A673 (cell line): ENCODE measurements at regions not wholly inside any gene's neighbourhood (a gene's known extent, or its start where the extent isn't known, plus 50 kb on each side); places are given as distances from the start of the nearest gene placed in this dataset.

ENCODE experiments used
- BruUV-seq: library from RNA; stranded (reverse); fragments of 400-500 nt; replicated peaks from 2 replicates; lab custom pipeline; 2021; lab: Mats Ljungman, UMichigan
- CTCF ChIA-PET: fragments of 300-600 bp; sonication (Branson Sonifier 250); formaldehyde crosslinking; loops from one replicate; lab custom pipeline; 2022; ENCODE audit warnings: antibody characterized with exemption; lab: Charles Lee
- POLR2A ChIA-PET: fragments of 300-600 bp; sonication (Branson Sonifier 250); formaldehyde crosslinking; loops from one replicate; lab custom pipeline; 2022; ENCODE audit warnings: antibody characterized with exemption; ENCODE audit not compliant: low non-redundant PET; lab: Charles Lee
- DNase-seq: peaks from one replicate; pipeline ENCODE4 v3.0.0-alpha.2; 2015; ENCODE audit warnings: low spot score
- H3K27ac ChIP-seq: fragments of 200-600 bp; sonication (generic); 2 replicates; pipeline ENCODE4 v1.5.1; 2016; ENCODE audit warnings: mixed run types, low read depth, mild to moderate bottlenecking, mixed read lengths, antibody characterized with exemption, low read length; ENCODE audit not compliant: poor library complexity, severe bottlenecking
- H3K27me3 ChIP-seq: fragments of 200-600 bp; sonication (generic); replicated peaks from 2 replicates; pipeline ENCODE4 v1.6.1; 2017; ENCODE audit warnings: mixed run types, low read depth, mild to moderate bottlenecking, mixed read lengths, antibody characterized with exemption, low read length; ENCODE audit not compliant: insufficient read depth, poor library complexity
- H3K36me3 ChIP-seq: fragments of 200-600 bp; sonication (generic); 2 replicates; pipeline ENCODE4 v1.6.1; 2016; ENCODE audit warnings: mixed run types, mild to moderate bottlenecking, mixed read lengths, antibody characterized with exemption, low read length; ENCODE audit not compliant: insufficient read depth, poor library complexity, severe bottlenecking
- H3K4me1 ChIP-seq: fragments of 200-600 bp; sonication (generic); 2 replicates; pipeline ENCODE4 v1.6.1; 2017; ENCODE audit warnings: mixed run types, mild to moderate bottlenecking, mixed read lengths, antibody characterized with exemption, low read length; ENCODE audit not compliant: insufficient read depth, poor library complexity, severe bottlenecking
- H3K4me3 ChIP-seq: fragments of 200-600 bp; sonication (generic); 2 replicates; pipeline ENCODE4 v1.5.1; 2016; ENCODE audit warnings: low read depth, mixed run types, mild to moderate bottlenecking, mixed read lengths, low read length; ENCODE audit not compliant: poor library complexity, severe bottlenecking
- H3K9me3 ChIP-seq: fragments of 200-600 bp; sonication (generic); 2 replicates; pipeline ENCODE4 v1.6.1; 2016; ENCODE audit warnings: mixed run types, low read depth, mild to moderate bottlenecking, mixed read lengths, antibody characterized with exemption, low read length; ENCODE audit not compliant: poor library complexity, severe bottlenecking
- EZH2 ChIP-seq: fragments of 200-600 bp; sonication (generic); IDR thresholded peaks from 2 replicates; pipeline ENCODE4 v1.6.1; 2017; ENCODE audit warnings: borderline replicate concordance, low read depth, mild to moderate bottlenecking, mixed read lengths, antibody characterized with exemption, low read length; ENCODE audit not compliant: poor library complexity, severe bottlenecking
- intact Hi-C: fragments of 100-400 bp; cut with micrococcal nuclease; formaldehyde crosslinking; loops from one replicate; pipeline ENCODE4 v1.10.0; 2022; ENCODE audit not compliant: unreplicated experiment
- TF ChIP-seq, protein P1 (sequence below): fragments of 300-800, 200-600 bp; sonication (generic); conservative IDR thresholded peaks from 2 replicates; pipeline ENCODE4 v1.5.1; 2017; ENCODE audit warnings: low read depth, mild to moderate bottlenecking, antibody characterized with exemption, low read length, moderate library complexity, mixed read lengths

DNA sequence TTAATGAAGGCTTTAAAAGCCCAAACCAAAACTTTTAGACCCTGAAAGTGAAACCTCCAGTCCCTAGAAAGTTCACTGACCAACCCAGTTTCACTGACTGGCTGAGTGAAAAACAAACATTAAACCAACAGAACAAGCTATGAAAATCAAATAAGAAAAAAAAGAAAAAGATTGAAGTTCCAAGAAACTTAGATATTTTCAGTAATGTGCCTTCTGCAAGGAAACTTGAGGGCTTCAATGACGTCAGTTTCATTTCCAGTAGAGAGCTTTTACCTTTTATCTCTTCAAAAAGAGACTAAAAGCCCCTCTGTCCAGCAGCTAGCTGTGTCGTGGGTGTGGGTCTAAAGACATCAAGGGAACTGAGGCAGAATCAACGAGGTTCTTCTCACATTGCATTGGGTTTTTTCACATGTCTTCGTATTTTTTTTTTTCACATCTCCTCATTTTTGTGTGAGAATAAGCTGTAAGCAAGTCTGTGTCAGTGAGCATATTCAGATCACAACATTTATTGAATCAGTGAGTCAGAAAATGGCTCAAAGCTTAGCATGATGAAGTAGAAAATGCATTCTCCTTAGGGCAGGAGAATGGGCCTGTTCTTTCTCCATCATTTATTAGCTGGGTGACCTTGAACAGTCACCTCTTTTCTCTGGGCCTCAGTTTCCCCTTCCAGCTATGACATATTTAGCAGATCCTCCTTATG, 54.8 kb upstream of the BCL6 start:
- H3K9me3 ChIP-seq = no peaks in the 10 kb centered on the region
- H3K36me3 ChIP-seq = no peaks in the 10 kb centered on the region
- DNase-seq = no peak
- ChIA-PET POLR2A (interaction anchor here (0.6 kb wide), 1 partner anchor 54 kb away, joined by 3 read pairs; no protein-coding TSS in a partner anchor), CTCF (no interaction called here)
- no peak overlapping the region for H3K4me3 ChIP-seq
- no peaks in the 10 kb centered on the region for H3K27me3 ChIP-seq
- no peaks in the 10 kb centered on the region for H3K4me1 ChIP-seq
- TF ChIP-seq EZH2 = no peak
- TF ChIP-seq, protein P1, sequence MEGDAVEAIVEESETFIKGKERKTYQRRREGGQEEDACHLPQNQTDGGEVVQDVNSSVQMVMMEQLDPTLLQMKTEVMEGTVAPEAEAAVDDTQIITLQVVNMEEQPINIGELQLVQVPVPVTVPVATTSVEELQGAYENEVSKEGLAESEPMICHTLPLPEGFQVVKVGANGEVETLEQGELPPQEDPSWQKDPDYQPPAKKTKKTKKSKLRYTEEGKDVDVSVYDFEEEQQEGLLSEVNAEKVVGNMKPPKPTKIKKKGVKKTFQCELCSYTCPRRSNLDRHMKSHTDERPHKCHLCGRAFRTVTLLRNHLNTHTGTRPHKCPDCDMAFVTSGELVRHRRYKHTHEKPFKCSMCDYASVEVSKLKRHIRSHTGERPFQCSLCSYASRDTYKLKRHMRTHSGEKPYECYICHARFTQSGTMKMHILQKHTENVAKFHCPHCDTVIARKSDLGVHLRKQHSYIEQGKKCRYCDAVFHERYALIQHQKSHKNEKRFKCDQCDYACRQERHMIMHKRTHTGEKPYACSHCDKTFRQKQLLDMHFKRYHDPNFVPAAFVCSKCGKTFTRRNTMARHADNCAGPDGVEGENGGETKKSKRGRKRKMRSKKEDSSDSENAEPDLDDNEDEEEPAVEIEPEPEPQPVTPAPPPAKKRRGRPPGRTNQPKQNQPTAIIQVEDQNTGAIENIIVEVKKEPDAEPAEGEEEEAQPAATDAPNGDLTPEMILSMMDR = no peak
- H3K27ac ChIP-seq = no peak overlapping the region
- intact Hi-C loops = no loop called here
- no TSS peak for BruUV-seq

DNA sequence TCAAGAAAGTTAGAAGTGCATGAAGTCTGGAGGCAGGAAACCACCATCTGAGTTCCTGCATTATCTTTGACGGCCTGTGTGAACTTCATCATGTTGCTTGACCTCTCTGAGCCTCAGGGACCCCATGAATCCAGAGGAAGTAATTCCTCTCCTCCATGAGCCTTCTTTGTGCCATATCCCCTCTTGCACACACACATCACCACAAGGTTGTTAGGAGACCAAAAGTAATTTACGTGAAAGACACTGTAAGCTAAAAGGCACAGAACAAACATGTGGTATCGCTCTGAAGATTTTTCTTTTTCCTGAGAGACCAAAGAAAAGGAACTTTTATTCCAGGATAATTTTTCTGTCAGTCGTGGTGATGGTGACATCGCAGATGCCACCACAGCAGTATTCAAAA, 55.9 kb upstream of the BCL6 start:
- no peak for DNase-seq
- H3K36me3 ChIP-seq = no peaks in the 10 kb centered on the region
- no peak overlapping the region for H3K27ac ChIP-seq
- ChIA-PET POLR2A (no interaction called here), CTCF (no interaction called here)
- no peaks in the 10 kb centered on the region for H3K9me3 ChIP-seq
- BruUV-seq = no TSS peak
- no peaks in the 10 kb centered on the region for H3K4me1 ChIP-seq
- TF ChIP-seq EZH2 = no peak
- TF ChIP-seq, protein P1 = no peak
- intact Hi-C loops = no loop called here
- no peak overlapping the region for H3K4me3 ChIP-seq
- no peaks in the 10 kb centered on the region for H3K27me3 ChIP-seq

DNA sequence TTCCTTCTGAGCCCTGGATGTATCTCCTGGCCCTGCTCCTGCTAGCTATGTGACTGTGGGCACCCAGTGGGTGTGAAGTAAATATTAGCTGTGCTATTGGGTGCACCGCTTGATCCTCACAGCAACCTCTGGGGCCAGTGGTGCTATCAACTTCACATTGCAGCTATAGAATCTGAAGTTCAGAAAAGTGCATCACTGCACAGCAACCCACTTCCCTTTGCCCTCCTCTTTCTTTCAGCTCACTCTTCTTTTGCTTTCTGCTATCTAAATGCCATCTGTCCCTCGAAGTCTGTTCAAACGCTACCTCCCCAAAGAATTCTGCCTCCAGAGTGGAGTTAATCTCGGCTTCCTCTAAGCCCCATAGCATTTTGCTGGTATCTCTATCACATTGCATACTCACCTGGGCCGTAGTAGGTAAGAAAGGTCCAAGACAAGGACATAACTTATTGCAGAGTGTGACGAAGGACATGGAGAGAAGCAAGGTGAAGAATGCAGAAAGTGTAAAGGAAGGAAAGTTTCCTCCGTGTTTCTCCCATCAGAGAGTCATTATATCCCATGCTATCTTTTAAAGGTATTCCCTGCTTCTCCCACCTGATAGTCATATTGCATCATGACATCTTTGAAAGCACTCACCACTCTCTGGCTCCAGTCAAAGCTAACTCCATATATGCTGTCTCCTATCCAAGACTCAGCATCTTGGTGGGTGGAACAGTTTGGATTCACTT, 57.1 kb upstream of the BCL6 start:
- no peak for TF ChIP-seq EZH2
- TF ChIP-seq, protein P1 = no peak
- Histone ChIP-seq H3K4me3 (no peak overlapping the region), H3K4me1 (no peaks in the 10 kb centered on the region), H3K27me3 (no peaks in the 10 kb centered on the region), H3K27ac (no peak overlapping the region), H3K36me3 (no peaks in the 10 kb centered on the region), H3K9me3 (no peaks in the 10 kb centered on the region)
- BruUV-seq = no TSS peak
- no peak for DNase-seq
- ChIA-PET POLR2A (no interaction called here), CTCF (no interaction called here)
- intact Hi-C loops = no loop called here
